ENCODE measurements at regions not wholly inside any gene's neighbourhood (a gene's known extent, or its start where the extent isn't known, plus 50 kb on each side); places are given as distances from the start of the nearest gene placed in this dataset.

- TF ChIP-seq HSF1 (IDR thresholded peaks at IDR 0.05; ENCODE audit: low read depth, low read length) (no peak), FOXM1 (IDR thresholded peaks at IDR 0.05; ENCODE audit: low read depth, low read length) (no peak)
Observed at GRCh38 chr20:62542862-62543261, 67.1 kb upstream of the GATA5 start (continued).

GRCh38 chr20:62543470-62544302, 67.9 kb upstream of the GATA5 start:
- ChIA-PET SMC1A (ENCODE audit: uncharacterized antibody, unreplicated experiment) (no interaction called here), RAD21 (ENCODE audit: unreplicated experiment) (no interaction called here), CTCF (no interaction called here), POLR2A (no interaction called here)
- ATAC-seq, result no peak
- Histone ChIP-seq H3K9me3 (replicated peaks; ENCODE audit: control insufficient read depth, insufficient read depth, low read length) (no peaks in the 10 kb centered on the region; the same call in 2 of the 3 replicates), H3K4me2 (ENCODE audit: control insufficient read depth, insufficient read depth) (no peak overlapping the region), H4K20me1 (ENCODE audit: control insufficient read depth, insufficient read depth) (no peaks in the 10 kb centered on the region), H3K4me1 (ENCODE audit: control insufficient read depth, insufficient read depth, low read length) (no peaks in the 10 kb centered on the region), H3K4me3 (no peak overlapping the region), H3K36me3 (ENCODE audit: control insufficient read depth in 2 of 2, insufficient read depth in 2 of 2, low read length in 1 of 2) (no peaks in the 10 kb centered on the region), H3K27ac (ENCODE audit: control insufficient read depth, insufficient read depth) (no peak overlapping the region), H3K79me2 (ENCODE audit: control insufficient read depth, insufficient read depth, low read length) (no peaks in the 10 kb centered on the region), H3K27me3 (replicated peaks in 1 of 2; ENCODE audit: control insufficient read depth in 2 of 2, insufficient read depth in 2 of 2, low read length in 1 of 2) (peaks cover 0 to 3% of the 10 kb centered on the region in 2 experiments; a peak in 3 of 4 replicates), H2AFZ (ENCODE audit: control insufficient read depth, low read depth, low read length) (no peak overlapping the region), H3K9ac (ENCODE audit: control insufficient read depth, insufficient read depth, low read length) (no peak overlapping the region)
- in situ Hi-C loops (cut with MboI), result no loop called here
- no TSS peak for BruUV-seq (replicated peaks)
- no peak for DNase-seq (ENCODE audit: low read depth, low spot score)
- WGBS (ENCODE audit: insufficient coverage, insufficient replicate concordance, low lambda C conversion rate, missing lambda C conversion rate), result 77% methylated on average over 24 of the region's 27 CpGs
- TF ChIP-seq ZNF274 (IDR thresholded peaks at IDR 0.05; ENCODE audit: insufficient read depth, insufficient read length) (no peak), ZNF384 (IDR thresholded peaks at IDR 0.05; ENCODE audit: borderline replicate concordance, low read depth, low read length) (no peak), CBFB (IDR thresholded peaks at IDR 0.05; ENCODE audit: low read depth) (no peak), SIX5 (IDR thresholded peaks at IDR 0.05; ENCODE audit: low read depth, low read length, severe bottlenecking) (no peak), FOXK2 (IDR thresholded peaks at IDR 0.05) (no peak), ZBED1 (IDR thresholded peaks at IDR 0.05; ENCODE audit: borderline replicate concordance) (no peak), CREM (IDR thresholded peaks at IDR 0.05; ENCODE audit: low read depth) (no peak), SREBF2 (IDR thresholded peaks at IDR 0.05; ENCODE audit: low read length) (no peak), MEF2A (IDR thresholded peaks at IDR 0.05; ENCODE audit: insufficient read depth, low read depth, low read length) (no peak), ZNF207 (IDR thresholded peaks at IDR 0.05; ENCODE audit: borderline replicate concordance) (no peak), SIN3A (IDR thresholded peaks at IDR 0.05; ENCODE audit: low read depth, low read length) (no peak), TAF1 (IDR thresholded peaks at IDR 0.05; ENCODE audit: borderline replicate concordance, low read depth, low read length) (no peak), ETV6 (conservative IDR thresholded peaks at IDR 0.05 in 1 of 2, IDR thresholded peaks at IDR 0.05 in 1 of 2; ENCODE audit: borderline replicate concordance in 1 of 2, low read depth in 1 of 2) (no peak), SUZ12 (IDR thresholded peaks at IDR 0.05; ENCODE audit: unreplicated experiment) (no peak), ELK1 (IDR thresholded peaks at IDR 0.05; ENCODE audit: low read depth, low read length) (no peak), RAD21 (IDR thresholded peaks at IDR 0.05; ENCODE audit: insufficient read depth, low read depth, low read length) (no peak), NR2F1 (conservative IDR thresholded peaks at IDR 0.05) (no peak), HDGF (IDR thresholded peaks at IDR 0.05) (no peak)
- FAIRE-seq, result no peak
- intact Hi-C loops (cut with micrococcal nuclease; ENCODE audit: unreplicated experiment), result no loop called here

All from GM12878 (cell line).